ENCODE measurements at regions not wholly inside any gene's neighbourhood (a gene's known extent, or its start where the extent isn't known, plus 50 kb on each side); places are given as distances from the start of the nearest gene placed in this dataset.

- Mint-ChIP-seq H3K36me3 (no peaks in the 10 kb centered on the region), H3K27ac (no peak overlapping the region)
- H3K4me2 ChIP-seq = no peak overlapping the region
These were observed 341.2 kb upstream of the DACH1 start for GRCh38 chr13:72208112-72208645.

DNA sequence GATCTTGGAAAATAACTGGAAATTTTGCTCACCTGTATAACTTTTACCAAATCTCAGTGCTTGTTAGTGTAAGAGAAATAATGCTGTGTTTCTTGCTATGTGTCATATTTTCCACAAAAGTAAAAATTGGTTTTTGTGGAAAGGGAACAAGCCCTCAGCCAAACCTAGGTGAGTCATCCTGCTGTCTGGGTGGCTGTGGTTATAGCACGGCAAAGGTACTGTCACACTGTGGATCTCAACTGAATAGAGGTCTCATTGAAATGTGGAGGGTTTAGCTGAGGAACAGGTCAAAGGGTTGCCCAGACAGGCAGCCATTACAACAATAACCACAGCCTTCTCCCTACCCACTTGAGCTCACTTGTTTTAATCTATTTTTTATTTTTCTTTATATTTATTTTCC, 338.8 kb upstream of the DACH1 start:
- Mint-ChIP-seq H3K9me3 (no peaks in the 10 kb centered on the region), H3K27me3 (ENCODE audit: insufficient read depth, low read depth) (peaks cover 2% of the 10 kb centered on the region), H3K36me3 (no peaks in the 10 kb centered on the region), H3K27ac (no peak overlapping the region), H3K4me3 (no peak overlapping the region), H3K4me1 (no peaks in the 10 kb centered on the region)
- no peak for TF ChIP-seq CTCF (IDR thresholded peaks at IDR 0.05)
- no peak for TF ChIP-seq EZH2 (IDR thresholded peaks at IDR 0.05)
- no peak for TF ChIP-seq EZH2phosphoT487 (IDR thresholded peaks at IDR 0.05)
- Histone ChIP-seq H3K9me3 (ENCODE audit: low read depth) (no peaks in the 10 kb centered on the region), H3K4me1 (no peaks in the 10 kb centered on the region), H3K4me3 (no peak overlapping the region), H3F3A (ENCODE audit: low read depth) (no peaks in the 10 kb centered on the region), H3K27ac (no peak overlapping the region), H3K4me2 (no peak overlapping the region), H3K9ac (no peak overlapping the region), H3K79me2 (ENCODE audit: low read depth) (no peaks in the 10 kb centered on the region), H3K27me3 (no peaks in the 10 kb centered on the region), H2AFZ (replicated peaks) (no peak overlapping the region), H3K36me3 (no peaks in the 10 kb centered on the region), H4K20me1 (ENCODE audit: low read depth) (no peaks in the 10 kb centered on the region)
- no peak for DNase-seq (ENCODE audit: low spot score)

More at GRCh38 chr13:72208112-72208645, 341.2 kb upstream of the DACH1 start:
- H2AFZ ChIP-seq (replicated peaks) = no peak overlapping the region
- no peak overlapping the region for H3K27ac ChIP-seq
- H3K9me3 ChIP-seq (ENCODE audit: low read depth) = no peaks in the 10 kb centered on the region
- no peaks in the 10 kb centered on the region for H3F3A ChIP-seq (ENCODE audit: low read depth)
- no peaks in the 10 kb centered on the region for H3K36me3 ChIP-seq
- no peak overlapping the region for H3K4me3 Mint-ChIP-seq
- no peak overlapping the region for H3K4me3 ChIP-seq
- H3K4me1 Mint-ChIP-seq = no peaks in the 10 kb centered on the region
- no peaks in the 10 kb centered on the region for H3K27me3 ChIP-seq
- H3K79me2 ChIP-seq (ENCODE audit: low read depth) = no peaks in the 10 kb centered on the region
- DNase-seq (ENCODE audit: low spot score) = no peak
- no peaks in the 10 kb centered on the region for H4K20me1 ChIP-seq (ENCODE audit: low read depth)
- no peak overlapping the region for H3K9ac ChIP-seq
- H3K4me1 ChIP-seq = no peaks in the 10 kb centered on the region
- no peaks in the 10 kb centered on the region for H3K9me3 Mint-ChIP-seq
- peaks cover 2% of the 10 kb centered on the region for H3K27me3 Mint-ChIP-seq (ENCODE audit: insufficient read depth, low read depth)
- TF ChIP-seq EZH2phosphoT487 (IDR thresholded peaks at IDR 0.05) = no peak
- no peak for TF ChIP-seq CTCF (IDR thresholded peaks at IDR 0.05)
- no peak for TF ChIP-seq EZH2 (IDR thresholded peaks at IDR 0.05)

- Histone ChIP-seq H3K79me2 (ENCODE audit: low read depth) (no peaks in the 10 kb centered on the region), H3K9ac (no peak overlapping the region), H2AFZ (replicated peaks) (no peak overlapping the region), H3K4me1 (no peaks in the 10 kb centered on the region), H3K4me3 (no peak overlapping the region), H3K4me2 (no peak overlapping the region), H3F3A (ENCODE audit: low read depth) (no peaks in the 10 kb centered on the region), H3K9me3 (ENCODE audit: low read depth) (no peaks in the 10 kb centered on the region), H3K27me3 (no peaks in the 10 kb centered on the region), H3K36me3 (no peaks in the 10 kb centered on the region), H4K20me1 (ENCODE audit: low read depth) (no peaks in the 10 kb centered on the region), H3K27ac (no peak overlapping the region)
- no peaks in the 10 kb centered on the region for H3K36me3 Mint-ChIP-seq
- no peak overlapping the region for H3K4me3 Mint-ChIP-seq
- H3K27ac Mint-ChIP-seq = no peak overlapping the region
- DNase-seq (ENCODE audit: low spot score) = no peak
- peaks cover 5% of the 10 kb centered on the region for H3K4me1 Mint-ChIP-seq
- H3K27me3 Mint-ChIP-seq (ENCODE audit: insufficient read depth, low read depth) = peaks cover 2% of the 10 kb centered on the region
- no peak for TF ChIP-seq CTCF (IDR thresholded peaks at IDR 0.05)
- no peak for TF ChIP-seq EZH2phosphoT487 (IDR thresholded peaks at IDR 0.05)
- no peak for TF ChIP-seq EZH2 (IDR thresholded peaks at IDR 0.05)
- H3K9me3 Mint-ChIP-seq = no peaks in the 10 kb centered on the region
These were observed 337.3 kb upstream of the DACH1 start for GRCh38 chr13:72204291-72204690.
